AG09309 (cell line): ENCODE measurements at regions not wholly inside any gene's neighbourhood (a gene's known extent, or its start where the extent isn't known, plus 50 kb on each side); places are given as distances from the start of the nearest gene placed in this dataset.

Experiments used
- DNase-seq: peaks from one replicate; pipeline ENCODE4 v3.0.0-alpha.2; 2010; ENCODE audit warnings: low read depth
- H3K4me3 ChIP-seq: 2 replicates; pipeline ENCODE4 v1.5.1; 2011; ENCODE audit warnings: mild to moderate bottlenecking, low read depth, low read length, moderate library complexity; ENCODE audit not compliant: control insufficient read depth
- TF ChIP-seq, protein P1 (sequence below): IDR thresholded peaks from 2 replicates; pipeline ENCODE4 v1.5.1; 2011; ENCODE audit warnings: mild to moderate bottlenecking, low read depth, low read length, inconsistent platforms; ENCODE audit not compliant: insufficient read depth, control insufficient read depth; ENCODE audit errors: missing control alignments

- H3K4me3 ChIP-seq: peak overlapping the region; percentile 26
- peak; percentile 81 for DNase-seq
- TF ChIP-seq, protein P1, sequence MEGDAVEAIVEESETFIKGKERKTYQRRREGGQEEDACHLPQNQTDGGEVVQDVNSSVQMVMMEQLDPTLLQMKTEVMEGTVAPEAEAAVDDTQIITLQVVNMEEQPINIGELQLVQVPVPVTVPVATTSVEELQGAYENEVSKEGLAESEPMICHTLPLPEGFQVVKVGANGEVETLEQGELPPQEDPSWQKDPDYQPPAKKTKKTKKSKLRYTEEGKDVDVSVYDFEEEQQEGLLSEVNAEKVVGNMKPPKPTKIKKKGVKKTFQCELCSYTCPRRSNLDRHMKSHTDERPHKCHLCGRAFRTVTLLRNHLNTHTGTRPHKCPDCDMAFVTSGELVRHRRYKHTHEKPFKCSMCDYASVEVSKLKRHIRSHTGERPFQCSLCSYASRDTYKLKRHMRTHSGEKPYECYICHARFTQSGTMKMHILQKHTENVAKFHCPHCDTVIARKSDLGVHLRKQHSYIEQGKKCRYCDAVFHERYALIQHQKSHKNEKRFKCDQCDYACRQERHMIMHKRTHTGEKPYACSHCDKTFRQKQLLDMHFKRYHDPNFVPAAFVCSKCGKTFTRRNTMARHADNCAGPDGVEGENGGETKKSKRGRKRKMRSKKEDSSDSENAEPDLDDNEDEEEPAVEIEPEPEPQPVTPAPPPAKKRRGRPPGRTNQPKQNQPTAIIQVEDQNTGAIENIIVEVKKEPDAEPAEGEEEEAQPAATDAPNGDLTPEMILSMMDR: no peak
These were observed 137.2 kb downstream of the C9orf50 start for GRCh38 chr9:129483415-129484351.

DNA sequence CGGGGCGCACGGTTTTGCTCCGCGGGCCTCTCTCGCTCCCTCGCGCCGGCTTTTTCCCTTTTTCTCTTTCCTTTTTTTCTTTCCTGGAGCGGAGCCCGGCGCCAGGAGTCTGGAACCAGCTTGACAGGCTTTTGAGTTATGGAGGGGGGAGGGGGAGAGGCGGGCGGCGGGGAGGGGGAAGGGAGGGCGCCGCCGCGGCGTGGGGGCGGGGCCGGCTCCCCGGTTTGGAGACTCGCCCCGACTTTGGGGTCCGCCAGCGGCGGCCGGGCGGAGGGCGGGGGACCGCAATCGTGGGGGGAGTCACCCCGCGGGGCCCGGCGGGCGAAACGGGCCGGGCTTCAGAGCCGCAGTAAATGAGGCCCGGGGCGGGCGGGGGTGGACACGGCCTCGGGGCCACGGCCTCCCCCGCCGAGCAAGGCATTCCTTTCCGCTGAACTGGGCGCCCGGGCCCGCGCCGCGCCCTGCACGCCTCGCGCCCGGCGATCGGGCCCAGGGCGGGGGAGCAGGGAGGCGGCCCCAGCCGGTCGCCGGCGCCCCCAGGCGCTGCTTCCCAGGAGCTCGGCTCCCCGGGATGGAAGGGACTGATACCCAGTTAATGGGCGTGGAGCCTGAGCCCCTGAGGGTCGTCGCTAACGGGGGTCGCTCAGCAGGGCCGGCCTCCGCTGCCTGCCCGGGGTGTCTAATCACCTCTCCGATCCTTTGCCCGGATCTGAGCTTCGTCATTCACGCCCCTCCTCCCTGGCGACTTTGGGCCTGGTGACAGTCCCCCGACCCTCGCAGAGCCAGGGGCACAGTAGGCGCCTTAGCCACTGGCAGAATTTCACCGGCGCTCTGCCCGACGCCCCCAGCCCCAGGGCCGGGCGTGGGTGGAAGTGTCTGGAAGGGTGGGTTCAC lies 138.1 kb downstream of the C9orf50 start:
- no peak for DNase-seq
- peak overlapping the region; percentile 28 for H3K4me3 ChIP-seq
- TF ChIP-seq, protein P1: peak; percentile 11

GRCh38 chr9:129481810-129482511 lies 138.9 kb downstream of the C9orf50 start:
- no peak for DNase-seq
- peak overlapping the region; percentile 28 for H3K4me3 ChIP-seq
- TF ChIP-seq, protein P1: peak; percentile 47

DNA sequence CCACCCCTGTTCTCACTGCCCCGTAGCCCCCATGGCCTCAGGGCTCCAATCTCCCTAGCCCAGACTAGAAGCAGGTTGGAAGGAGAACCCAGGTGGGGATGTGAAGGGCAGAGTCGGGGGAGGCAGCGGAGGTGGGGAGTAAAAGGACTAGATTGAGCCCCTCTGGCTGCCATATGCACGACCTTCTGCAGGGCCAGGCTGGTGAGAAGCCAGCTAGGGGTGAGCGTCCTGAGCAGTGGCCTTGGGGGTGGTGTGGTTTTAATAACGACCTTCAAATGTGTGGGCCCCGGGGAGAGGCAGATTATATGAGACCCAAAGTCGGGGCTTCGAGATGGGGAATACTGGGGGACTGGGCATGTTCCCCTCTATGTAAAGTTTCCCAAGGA lies 139.5 kb downstream of the C9orf50 start:
- H3K4me3 ChIP-seq: no peak overlapping the region
- DNase-seq: no peak

GRCh38 chr9:129480745-129481144 lies 140.2 kb downstream of the C9orf50 start:
- TF ChIP-seq, protein P1: no peak
- H3K4me3 ChIP-seq: no peak overlapping the region
- no peak for DNase-seq

More for the DNA sequence above, 139.5 kb downstream of the C9orf50 start:
- TF ChIP-seq, protein P1: no peak

- DNase-seq: no peak
- TF ChIP-seq, protein P1: peak; percentile 6
- no peak overlapping the region for H3K4me3 ChIP-seq
These were observed 140.7 kb downstream of the C9orf50 start for GRCh38 chr9:129480227-129480626.
